ENCODE measurements at regions not wholly inside any gene's neighbourhood (a gene's known extent, or its start where the extent isn't known, plus 50 kb on each side); places are given as distances from the start of the nearest gene placed in this dataset.
"Not testable (repeated sequence)": the region's sequence is repeated elsewhere in the genome, so short reads cannot be mapped to it uniquely, and the experiment has no call there.

- no peak for DNase-seq
These were observed 138.6 kb upstream of the APOOL start for GRCh38 chrX:84865113-84865512.

- DNase-seq: not testable (repeated sequence)
These were observed 133.4 kb upstream of the APOOL start for GRCh38 chrX:84870281-84870680.

- DNase-seq: not testable (repeated sequence)
These were observed 131.4 kb upstream of the APOOL start for GRCh38 chrX:84872160-84872771.

GRCh38 chrX:84873176-84873575, 130.5 kb upstream of the APOOL start:
- no peak for DNase-seq

- DNase-seq: no peak
These were observed 126.8 kb upstream of the APOOL start for GRCh38 chrX:84876876-84877275.

GRCh38 chrX:84893897-84894296, 109.8 kb upstream of the APOOL start:
- no peak for DNase-seq

GRCh38 chrX:84907324-84907968, 96.2 kb upstream of the APOOL start:
- DNase-seq: no peak

- DNase-seq: no peak
These were observed 94.5 kb upstream of the APOOL start for GRCh38 chrX:84909151-84909550.

GRCh38 chrX:84924624-84925023, 79.1 kb upstream of the APOOL start:
- DNase-seq: no peak

GRCh38 chrX:84932814-84933213, 70.9 kb upstream of the APOOL start:
- no peak for DNase-seq

GRCh38 chrX:84933956-84934556, 69.6 kb upstream of the APOOL start:
- DNase-seq: no peak

Measured in NCI-H2029 (cell line).